H9 (cell line): ENCODE measurements at regions not wholly inside any gene's neighbourhood (a gene's known extent, or its start where the extent isn't known, plus 50 kb on each side); places are given as distances from the start of the nearest gene placed in this dataset.

Experiments
- DNase-seq: peaks from one replicate; pipeline ENCODE4 v3.0.0-alpha.2; 2017
- H2AFZ ChIP-seq: one replicate; pipeline ENCODE4 v1.6.1; 2013; ENCODE audit warnings: mild to moderate bottlenecking, low read length, control low read depth, moderate library complexity
- H2AK5ac ChIP-seq: 2 replicates; pipeline ENCODE4 v1.6.1; 2013; ENCODE audit warnings: low read length, control low read depth, mixed read lengths; ENCODE audit not compliant: insufficient read length
- H2BK120ac ChIP-seq: one replicate; pipeline ENCODE4 v1.6.1; 2013; ENCODE audit warnings: low read depth, mild to moderate bottlenecking, low read length, control low read depth, inconsistent platforms; ENCODE audit not compliant: poor library complexity, severe bottlenecking
- H2BK12ac ChIP-seq: 2 replicates; pipeline ENCODE4 v1.6.1; 2013; ENCODE audit warnings: low read length, control low read depth, mixed read lengths, low read depth; ENCODE audit not compliant: insufficient read length
- H2BK15ac ChIP-seq: 2 replicates; pipeline ENCODE4 v1.6.1; 2013; ENCODE audit warnings: low read depth, low read length, control low read depth
- H2BK20ac ChIP-seq: one replicate; pipeline ENCODE4 v1.6.1; 2013; ENCODE audit warnings: low read depth, mild to moderate bottlenecking, low read length, control low read depth, inconsistent platforms; ENCODE audit not compliant: poor library complexity, severe bottlenecking
- H2BK5ac ChIP-seq: 2 replicates; pipeline ENCODE4 v1.6.1; 2013; ENCODE audit warnings: low read length, control low read depth, mixed read lengths; ENCODE audit not compliant: insufficient read length
- H3K14ac ChIP-seq: 2 replicates; pipeline ENCODE4 v1.6.1; 2013; ENCODE audit warnings: low read length, control low read depth; ENCODE audit not compliant: insufficient read depth
- H3K18ac ChIP-seq: 2 replicates; pipeline ENCODE4 v1.6.1; 2013; ENCODE audit warnings: low read depth, mild to moderate bottlenecking, mixed read lengths, low read length, control low read depth; ENCODE audit not compliant: insufficient read length
- H3K23ac ChIP-seq: 2 replicates; pipeline ENCODE4 v1.6.1; 2013; ENCODE audit warnings: low read length, control low read depth, mixed read lengths, low read depth; ENCODE audit not compliant: insufficient read length
- H3K23me2 ChIP-seq: 2 replicates; pipeline ENCODE4 v1.6.1; 2013; ENCODE audit warnings: low read depth, mild to moderate bottlenecking, mixed read lengths, low read length, control low read depth; ENCODE audit not compliant: insufficient read length, poor library complexity, severe bottlenecking
- H3K27ac ChIP-seq: 2 replicates; pipeline ENCODE4 v1.5.1; 2013; ENCODE audit warnings: low read length, control low read depth, mixed read lengths, low read depth; ENCODE audit not compliant: insufficient read length
- H3K27me3 ChIP-seq: 2 replicates; pipeline ENCODE4 v1.6.1; 2013; ENCODE audit warnings: low read length, control low read depth, inconsistent platforms; ENCODE audit not compliant: insufficient read depth
- H3K4ac ChIP-seq: 2 replicates; pipeline ENCODE4 v1.6.1; 2013; ENCODE audit warnings: low read depth, mild to moderate bottlenecking, control low read depth, inconsistent platforms, low read length, moderate library complexity
- H3K4me1 ChIP-seq: 2 replicates; pipeline ENCODE4 v1.6.1; 2013; ENCODE audit warnings: low read length, control low read depth, inconsistent platforms; ENCODE audit not compliant: insufficient read depth
- H3K4me2 ChIP-seq: 2 replicates; pipeline ENCODE4 v1.6.1; 2013; ENCODE audit warnings: low read length, control low read depth, mixed read lengths; ENCODE audit not compliant: insufficient read length, insufficient read depth
- H3K56ac ChIP-seq: 2 replicates; pipeline ENCODE4 v1.6.1; 2013; ENCODE audit warnings: low read depth, mild to moderate bottlenecking, mixed read lengths, low read length, control low read depth; ENCODE audit not compliant: insufficient read length
- H3K79me1 ChIP-seq: 2 replicates; pipeline ENCODE4 v1.6.1; 2013; ENCODE audit warnings: low read depth, mild to moderate bottlenecking, moderate library complexity, low read length, control low read depth, inconsistent platforms; ENCODE audit not compliant: insufficient read depth, poor library complexity, severe bottlenecking
- H3K79me2 ChIP-seq: 2 replicates; pipeline ENCODE4 v1.6.1; 2013; ENCODE audit warnings: low read length, control low read depth, inconsistent platforms; ENCODE audit not compliant: insufficient read depth
- H3K9ac ChIP-seq: 2 replicates; pipeline ENCODE4 v1.6.1; 2013; ENCODE audit warnings: low read length, control low read depth, mixed read lengths; ENCODE audit not compliant: insufficient read length; ENCODE audit errors: extremely low read depth
- H3K9me3 ChIP-seq: one replicate; pipeline ENCODE4 v1.6.1; 2013; ENCODE audit warnings: low read depth, low read length, inconsistent platforms; ENCODE audit not compliant: control insufficient read depth
- H3T11ph ChIP-seq: one replicate; pipeline ENCODE4 v1.6.1; 2013; ENCODE audit warnings: mild to moderate bottlenecking, low read length, control low read depth, inconsistent platforms
- H4K20me1 ChIP-seq: one replicate; pipeline ENCODE4 v1.6.1; 2013; ENCODE audit not compliant: control insufficient read depth, insufficient read length, insufficient read depth
- H4K5ac ChIP-seq: 2 replicates; pipeline ENCODE4 v1.6.1; 2013; ENCODE audit warnings: low read depth, mild to moderate bottlenecking, mixed read lengths, low read length, control low read depth; ENCODE audit not compliant: insufficient read length
- H4K8ac ChIP-seq: replicated peaks from 2 replicates; pipeline ENCODE4 v1.6.1; 2013; ENCODE audit warnings: low read length, control low read depth, mixed read lengths, low read depth; ENCODE audit not compliant: insufficient read length
- H4K91ac ChIP-seq: 2 replicates; pipeline ENCODE4 v1.6.1; 2013; ENCODE audit warnings: low read depth, mild to moderate bottlenecking, moderate library complexity, mixed read lengths, low read length, control low read depth; ENCODE audit not compliant: insufficient read length
- H3K27ac Mint-ChIP-seq, 3 experiments: 2 replicates in 2 of 3; 3 replicates in 1 of 3; pipeline ENCODE4 v1.8.0; 2020 to 2021; ENCODE audit warnings: mixed read lengths in 3 of 3, mild to moderate bottlenecking in 1 of 3, moderate library complexity in 1 of 3
- H3K27me3 Mint-ChIP-seq: 2 replicates; pipeline ENCODE4 v1.8.0; 2021; ENCODE audit warnings: low read depth, mild to moderate bottlenecking, moderate library complexity, mixed read lengths
- H3K36me3 Mint-ChIP-seq, 3 experiments: 2 replicates in 2 of 3; 3 replicates in 1 of 3; pipeline ENCODE4 v1.8.0; 2020 to 2021; ENCODE audit warnings: low read depth in 3 of 3, mixed read lengths in 3 of 3; ENCODE audit not compliant: insufficient read depth in 1 of 3
- H3K4me1 Mint-ChIP-seq, 2 experiments: 2 replicates each; pipeline ENCODE4 v1.8.0; 2020; ENCODE audit warnings: mixed read lengths in 2 of 2
- H3K4me3 Mint-ChIP-seq, 2 experiments: 2 replicates in 1 of 2; 3 replicates in 1 of 2; pipeline ENCODE4 v1.8.0; 2020 to 2021; ENCODE audit warnings: mild to moderate bottlenecking in 2 of 2, mixed read lengths in 2 of 2, moderate library complexity in 1 of 2
- H3K9me3 Mint-ChIP-seq, 2 experiments: 2 replicates in 1 of 2; 3 replicates in 1 of 2; pipeline ENCODE4 v1.8.0; 2020; ENCODE audit warnings: mild to moderate bottlenecking in 2 of 2, mixed read lengths in 2 of 2, moderate library complexity in 1 of 2
- WGBS: extraction: QIAGEN DNeasy Blood & Tissue Kit; methylation state at CpG from one replicate; pipeline ENCODE4 v1.1.7; 2013; ENCODE audit warnings: missing lambda C conversion rate, low lambda C conversion rate, mixed read lengths; ENCODE audit not compliant: insufficient read length; ENCODE audit errors: extremely low coverage; 5-methylcytosine and 5-hydroxymethylcytosine counted together
- TF ChIP-seq, protein P1 (sequence below): fragments of 200-600 bp; sonication (generic); conservative IDR thresholded peaks from 3 replicates; pipeline ENCODE4 v1.8.0; 2021; ENCODE audit warnings: antibody characterized with exemption, mild to moderate bottlenecking

GRCh38 chr4:111977419-111977965 lies 167.8 kb upstream of the FAM241A start:
- no peak overlapping the region for H3K23ac ChIP-seq
- H4K5ac ChIP-seq, result no peak overlapping the region
- Mint-ChIP-seq H3K9me3 (no peaks in the 10 kb centered on the region; a peak in 1 of 5 replicates), H3K4me1 (peaks cover 0 to 10% of the 10 kb centered on the region in 2 experiments; a peak in 2 of 4 replicates), H3K27ac (peak overlapping the region in 1 of 3 experiments; percentile 58; a peak in 2 of 7 replicates), H3K36me3 (no peaks in the 10 kb centered on the region; a peak in 1 of 7 replicates), H3K27me3 (no peaks in the 10 kb centered on the region), H3K4me3 (no peak overlapping the region)
- H3K9me3 ChIP-seq, result no peaks in the 10 kb centered on the region
- H2AFZ ChIP-seq, result no peak overlapping the region
- H3K4me2 ChIP-seq, result no peak overlapping the region
- no peak overlapping the region for H2BK20ac ChIP-seq
- H3K18ac ChIP-seq, result no peak overlapping the region
- H2BK15ac ChIP-seq, result no peak overlapping the region
- H4K20me1 ChIP-seq, result no peaks in the 10 kb centered on the region
- no peaks in the 10 kb centered on the region for H3K79me2 ChIP-seq
- no peak overlapping the region for H4K91ac ChIP-seq
- no peak overlapping the region for H2AK5ac ChIP-seq
- H2BK120ac ChIP-seq, result no peak overlapping the region
- H3K14ac ChIP-seq, result no peak overlapping the region
- no peak overlapping the region for H2BK12ac ChIP-seq
- H3K27me3 ChIP-seq, result no peaks in the 10 kb centered on the region
- TF ChIP-seq, protein P1, sequence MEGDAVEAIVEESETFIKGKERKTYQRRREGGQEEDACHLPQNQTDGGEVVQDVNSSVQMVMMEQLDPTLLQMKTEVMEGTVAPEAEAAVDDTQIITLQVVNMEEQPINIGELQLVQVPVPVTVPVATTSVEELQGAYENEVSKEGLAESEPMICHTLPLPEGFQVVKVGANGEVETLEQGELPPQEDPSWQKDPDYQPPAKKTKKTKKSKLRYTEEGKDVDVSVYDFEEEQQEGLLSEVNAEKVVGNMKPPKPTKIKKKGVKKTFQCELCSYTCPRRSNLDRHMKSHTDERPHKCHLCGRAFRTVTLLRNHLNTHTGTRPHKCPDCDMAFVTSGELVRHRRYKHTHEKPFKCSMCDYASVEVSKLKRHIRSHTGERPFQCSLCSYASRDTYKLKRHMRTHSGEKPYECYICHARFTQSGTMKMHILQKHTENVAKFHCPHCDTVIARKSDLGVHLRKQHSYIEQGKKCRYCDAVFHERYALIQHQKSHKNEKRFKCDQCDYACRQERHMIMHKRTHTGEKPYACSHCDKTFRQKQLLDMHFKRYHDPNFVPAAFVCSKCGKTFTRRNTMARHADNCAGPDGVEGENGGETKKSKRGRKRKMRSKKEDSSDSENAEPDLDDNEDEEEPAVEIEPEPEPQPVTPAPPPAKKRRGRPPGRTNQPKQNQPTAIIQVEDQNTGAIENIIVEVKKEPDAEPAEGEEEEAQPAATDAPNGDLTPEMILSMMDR, result no peak
- H3K4me1 ChIP-seq, result no peaks in the 10 kb centered on the region
- no CpG with 5 or more reads among the region's 7 CpGs for WGBS
- no peak overlapping the region for H3K4ac ChIP-seq
- DNase-seq, result no peak
- H3K27ac ChIP-seq, result no peak overlapping the region
- no peak overlapping the region for H3T11ph ChIP-seq
- no peak overlapping the region for H2BK5ac ChIP-seq
- H3K9ac ChIP-seq, result no peak overlapping the region
- no peaks in the 10 kb centered on the region for H3K23me2 ChIP-seq
- H3K56ac ChIP-seq, result no peak overlapping the region
- H3K79me1 ChIP-seq, result no peaks in the 10 kb centered on the region
- no peak overlapping the region for H4K8ac ChIP-seq
